HG03469 (cell line): ENCODE measurements at regions not wholly inside any gene's neighbourhood (a gene's known extent, or its start where the extent isn't known, plus 50 kb on each side); places are given as distances from the start of the nearest gene placed in this dataset.
"Not testable (repeated sequence)": the region's sequence is repeated elsewhere in the genome, so short reads cannot be mapped to it uniquely, and the experiment has no call there.

ENCODE experiments used
- ATAC-seq: cut with Tn5 transposase; IDR thresholded peaks from one replicate; pipeline ENCODE4 v1.9.1; 2021; ENCODE audit warnings: mild to moderate bottlenecking, moderate library complexity, moderate number of reproducible peaks; ENCODE audit not compliant: unreplicated experiment

- ATAC-seq: no peak
Observed at GRCh38 chr4:125573368-125573767, 258.6 kb downstream of the FAT4 start.

- ATAC-seq: no peak
Observed at GRCh38 chr4:125573786-125574185, 259.0 kb downstream of the FAT4 start.

- ATAC-seq: no peak
Observed at GRCh38 chr4:125582302-125582701, 267.5 kb downstream of the FAT4 start.

GRCh38 chr4:125590158-125590557, 275.4 kb downstream of the FAT4 start:
- ATAC-seq: no peak

GRCh38 chr4:125591290-125591689, 276.5 kb downstream of the FAT4 start:
- ATAC-seq: no peak

GRCh38 chr4:125594056-125594602, 279.4 kb downstream of the FAT4 start:
- ATAC-seq: no peak

GRCh38 chr4:125605926-125606325, 291.2 kb downstream of the FAT4 start:
- ATAC-seq: not testable (repeated sequence)

- no peak for ATAC-seq
Observed at GRCh38 chr4:125620066-125620860, 305.5 kb downstream of the FAT4 start.

- ATAC-seq: no peak
Observed at GRCh38 chr4:125624951-125625350, 310.2 kb downstream of the FAT4 start.

GRCh38 chr4:125626946-125627345, 312.2 kb downstream of the FAT4 start:
- ATAC-seq: no peak

GRCh38 chr4:125639182-125639621, 324.4 kb downstream of the FAT4 start:
- no peak for ATAC-seq

- no peak for ATAC-seq
Observed at GRCh38 chr4:125641611-125642010, 326.9 kb downstream of the FAT4 start.

- no peak for ATAC-seq
Observed at GRCh38 chr4:125642645-125643044, 327.9 kb downstream of the FAT4 start.

GRCh38 chr4:125649452-125649851, 334.7 kb downstream of the FAT4 start:
- ATAC-seq: no peak

GRCh38 chr4:125650557-125650956, 335.8 kb downstream of the FAT4 start:
- no peak for ATAC-seq

GRCh38 chr4:125651707-125652357, 337.1 kb downstream of the FAT4 start:
- ATAC-seq: not testable (repeated sequence)

GRCh38 chr4:125658773-125659172, 344.0 kb downstream of the FAT4 start:
- no peak for ATAC-seq

- ATAC-seq: no peak
Observed at GRCh38 chr4:125663896-125664767, 349.4 kb downstream of the FAT4 start.

- ATAC-seq: no peak
Observed at GRCh38 chr4:125666635-125667034, 351.9 kb downstream of the FAT4 start.

- no peak for ATAC-seq
Observed at GRCh38 chr4:125676156-125676555, 361.4 kb downstream of the FAT4 start.

GRCh38 chr4:125676583-125676982, 361.8 kb downstream of the FAT4 start:
- ATAC-seq: no peak
